ENCODE measurements at regions not wholly inside any gene's neighbourhood (a gene's known extent, or its start where the extent isn't known, plus 50 kb on each side); places are given as distances from the start of the nearest gene placed in this dataset.
A peak's percentile ranks its signal among the peaks of the same experiment; 100 is the strongest.

DNA sequence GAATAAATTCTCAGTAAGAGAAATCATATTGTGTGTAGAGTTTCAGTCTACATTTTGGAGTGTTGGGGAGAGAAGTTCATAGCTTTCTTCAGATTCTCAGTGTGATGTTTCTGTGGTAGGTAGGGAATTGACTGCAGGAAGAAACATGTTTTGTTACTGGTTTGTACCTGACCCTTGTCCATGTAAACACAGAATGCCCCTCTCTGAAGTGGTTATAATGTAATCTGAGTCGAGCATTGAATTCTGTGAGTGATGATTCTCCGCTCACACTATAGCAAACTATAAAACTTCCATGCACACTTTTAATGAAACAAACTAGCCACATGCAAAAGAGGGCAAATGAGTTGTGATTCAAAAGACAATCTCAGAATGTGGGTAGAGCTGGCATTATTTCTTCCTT, 433.2 kb downstream of the USP25 start:
- TF ChIP-seq, protein P1, sequence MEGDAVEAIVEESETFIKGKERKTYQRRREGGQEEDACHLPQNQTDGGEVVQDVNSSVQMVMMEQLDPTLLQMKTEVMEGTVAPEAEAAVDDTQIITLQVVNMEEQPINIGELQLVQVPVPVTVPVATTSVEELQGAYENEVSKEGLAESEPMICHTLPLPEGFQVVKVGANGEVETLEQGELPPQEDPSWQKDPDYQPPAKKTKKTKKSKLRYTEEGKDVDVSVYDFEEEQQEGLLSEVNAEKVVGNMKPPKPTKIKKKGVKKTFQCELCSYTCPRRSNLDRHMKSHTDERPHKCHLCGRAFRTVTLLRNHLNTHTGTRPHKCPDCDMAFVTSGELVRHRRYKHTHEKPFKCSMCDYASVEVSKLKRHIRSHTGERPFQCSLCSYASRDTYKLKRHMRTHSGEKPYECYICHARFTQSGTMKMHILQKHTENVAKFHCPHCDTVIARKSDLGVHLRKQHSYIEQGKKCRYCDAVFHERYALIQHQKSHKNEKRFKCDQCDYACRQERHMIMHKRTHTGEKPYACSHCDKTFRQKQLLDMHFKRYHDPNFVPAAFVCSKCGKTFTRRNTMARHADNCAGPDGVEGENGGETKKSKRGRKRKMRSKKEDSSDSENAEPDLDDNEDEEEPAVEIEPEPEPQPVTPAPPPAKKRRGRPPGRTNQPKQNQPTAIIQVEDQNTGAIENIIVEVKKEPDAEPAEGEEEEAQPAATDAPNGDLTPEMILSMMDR (conservative IDR thresholded peaks at IDR 0.05; ENCODE audit: low read length): no peak
- DNase-seq (ENCODE audit: low read depth): no peak
- H3K4me3 ChIP-seq (ENCODE audit: low read length): no peak overlapping the region

DNA sequence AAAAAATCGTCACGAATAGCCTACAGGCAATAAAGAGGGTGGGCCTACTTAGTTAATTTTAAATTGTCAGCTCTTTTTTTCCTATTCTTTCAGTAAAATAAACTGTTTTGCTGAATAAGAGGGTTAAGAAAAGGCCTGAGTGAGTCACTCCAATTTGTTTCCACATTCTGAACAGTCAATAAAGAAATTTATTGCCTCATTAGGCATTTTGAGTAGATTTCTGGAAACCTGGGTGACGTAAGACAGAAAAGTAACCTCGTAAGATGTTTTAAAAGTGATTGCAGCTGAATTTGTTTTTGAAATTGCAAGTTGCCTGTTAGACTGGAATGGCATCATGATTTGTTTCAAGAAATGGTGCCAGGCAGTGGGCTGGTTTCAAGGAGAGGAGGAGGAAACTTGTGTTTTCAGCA, 439.3 kb downstream of the USP25 start:
- no peak overlapping the region for H3K4me3 ChIP-seq (ENCODE audit: low read length)
- TF ChIP-seq, protein P1 (conservative IDR thresholded peaks at IDR 0.05; ENCODE audit: low read length): no peak
- peak; percentile 64 for DNase-seq (ENCODE audit: low read depth)

DNA sequence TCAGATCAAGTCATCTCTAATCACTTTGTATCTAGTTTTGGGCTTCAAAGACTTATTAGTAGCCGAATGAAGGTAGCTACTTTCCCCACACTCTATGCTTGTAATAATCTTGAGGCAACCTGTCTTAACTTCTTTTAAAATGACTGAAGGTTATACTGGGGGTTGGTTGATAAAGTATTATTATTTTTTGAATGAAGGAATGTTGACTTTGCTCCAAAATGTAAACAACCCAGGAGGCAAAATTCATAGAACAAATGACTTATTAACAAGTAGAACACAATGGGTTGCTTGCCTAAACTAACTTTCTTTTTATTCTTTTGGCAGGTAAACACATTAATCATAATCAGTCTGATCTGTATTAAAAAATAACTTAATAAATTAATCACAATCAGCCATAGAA, 440.0 kb downstream of the USP25 start:
- TF ChIP-seq, protein P1 (conservative IDR thresholded peaks at IDR 0.05; ENCODE audit: low read length): no peak
- DNase-seq (ENCODE audit: low read depth): no peak
- H3K4me3 ChIP-seq (ENCODE audit: low read length): no peak overlapping the region

DNA sequence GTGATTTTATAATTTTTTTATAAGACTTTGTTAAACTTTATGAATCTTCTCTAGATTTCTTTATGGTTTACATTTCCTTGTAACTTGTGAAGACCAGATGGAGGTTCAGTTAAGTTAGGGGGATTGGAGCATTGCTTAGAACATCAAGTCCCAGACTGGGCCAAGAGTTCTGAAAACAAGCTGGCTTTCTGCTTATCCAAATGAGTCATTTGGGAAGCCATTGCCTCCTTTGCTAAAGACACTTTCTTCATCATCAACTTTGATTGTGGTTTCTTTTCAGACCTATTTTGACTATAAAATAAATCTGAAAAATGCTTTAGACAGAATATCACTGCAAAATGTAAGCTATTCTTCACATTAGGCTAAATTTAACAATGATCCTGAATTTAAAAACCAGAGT, 446.8 kb downstream of the USP25 start:
- TF ChIP-seq, protein P1 (conservative IDR thresholded peaks at IDR 0.05; ENCODE audit: low read length): no peak
- no peak for DNase-seq (ENCODE audit: low read depth)
- no peak overlapping the region for H3K4me3 ChIP-seq (ENCODE audit: low read length)

DNA sequence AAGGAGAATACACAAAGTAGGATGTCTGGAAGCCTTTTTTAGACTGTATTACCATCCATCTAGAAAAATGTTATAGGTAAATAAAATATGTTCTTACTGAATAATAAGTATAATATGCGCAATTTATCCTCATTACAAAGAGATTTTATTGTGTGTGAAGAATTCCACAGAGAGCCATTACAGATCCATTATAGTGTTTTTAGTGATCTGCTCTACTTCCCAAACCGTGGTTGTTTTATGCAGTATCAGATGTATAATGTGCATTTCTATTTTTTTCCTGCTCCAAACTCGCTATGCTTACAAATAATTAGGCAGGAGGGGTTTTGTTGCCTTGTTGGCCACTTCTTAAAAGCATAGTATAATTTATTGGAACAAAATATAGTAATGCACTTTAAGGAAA, 447.8 kb downstream of the USP25 start:
- no peak overlapping the region for H3K4me3 ChIP-seq (ENCODE audit: low read length)
- TF ChIP-seq, protein P1 (conservative IDR thresholded peaks at IDR 0.05; ENCODE audit: low read length): no peak
- no peak for DNase-seq (ENCODE audit: low read depth)

DNA sequence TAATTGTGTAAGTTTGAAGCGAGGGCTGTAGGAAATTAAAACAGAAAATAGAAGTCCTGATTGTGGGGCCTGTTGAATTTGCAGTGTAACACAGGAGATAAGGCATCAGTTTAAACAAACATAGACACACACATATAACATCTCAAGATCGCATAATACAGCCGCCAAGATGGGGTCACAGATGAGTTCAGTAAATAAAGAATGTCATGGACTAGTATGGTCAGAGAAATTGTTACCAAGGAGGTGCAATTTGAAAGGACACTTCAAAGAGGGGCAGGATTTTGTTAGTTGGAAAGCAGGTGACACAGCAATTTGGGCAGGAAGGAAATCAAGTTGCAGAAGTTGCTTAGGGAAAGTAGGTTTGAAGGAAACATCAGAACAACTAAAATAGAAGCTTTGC, 450.0 kb downstream of the USP25 start:
- DNase-seq (ENCODE audit: low read depth): no peak
- H3K4me3 ChIP-seq (ENCODE audit: low read length): no peak overlapping the region
- TF ChIP-seq, protein P1 (conservative IDR thresholded peaks at IDR 0.05; ENCODE audit: low read length): no peak

DNA sequence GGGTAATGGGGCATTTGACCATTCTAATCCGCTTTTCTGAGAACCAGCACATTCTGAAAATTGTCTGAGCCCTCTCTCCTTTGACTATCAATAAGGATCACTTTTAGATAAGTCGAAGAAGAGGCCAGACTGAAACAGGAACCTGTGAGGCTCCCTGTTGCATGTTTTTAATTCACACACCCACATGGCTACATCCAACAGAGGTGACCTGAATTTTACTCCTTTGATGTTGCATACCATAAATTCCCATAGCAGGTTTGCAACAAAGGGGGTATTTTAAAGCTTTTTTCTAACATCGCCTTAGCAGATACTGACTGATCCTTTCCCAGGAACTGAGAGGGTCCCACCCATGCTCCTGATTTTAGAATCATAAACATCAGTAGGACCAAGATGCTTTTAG, 450.8 kb downstream of the USP25 start:
- H3K4me3 ChIP-seq (ENCODE audit: low read length): no peak overlapping the region
- TF ChIP-seq, protein P1 (conservative IDR thresholded peaks at IDR 0.05; ENCODE audit: low read length): no peak
- no peak for DNase-seq (ENCODE audit: low read depth)

All from AG10803 (cell line).